GM10248 (cell line): ENCODE measurements at regions not wholly inside any gene's neighbourhood (a gene's known extent, or its start where the extent isn't known, plus 50 kb on each side); places are given as distances from the start of the nearest gene placed in this dataset.

Experiments
- CTCF ChIA-PET: fragments of 300-600 bp; sonication (Branson Sonifier 250); formaldehyde crosslinking; extraction: SDS; loops from one replicate; lab custom pipeline; 2021; ENCODE audit warnings: antibody characterized with exemption; lab: Yijun Ruan, JAX
- POLR2A ChIA-PET: fragments of 350-650 bp; sonication (Branson Sonifier 250); formaldehyde crosslinking; extraction: SDS; loops from one replicate; lab custom pipeline; 2020; ENCODE audit warnings: antibody characterized with exemption; lab: Yijun Ruan, JAX
- DNase-seq: peaks from one replicate; pipeline ENCODE4 v3.0.0; 2012; ENCODE audit errors: extremely low spot score
- CTCF ChIP-seq: IDR thresholded peaks from 2 replicates; pipeline ENCODE4 v1.5.1; 2012; ENCODE audit warnings: mild to moderate bottlenecking, low read depth; ENCODE audit errors: extremely low read depth, missing control alignments, control extremely low read depth

DNA sequence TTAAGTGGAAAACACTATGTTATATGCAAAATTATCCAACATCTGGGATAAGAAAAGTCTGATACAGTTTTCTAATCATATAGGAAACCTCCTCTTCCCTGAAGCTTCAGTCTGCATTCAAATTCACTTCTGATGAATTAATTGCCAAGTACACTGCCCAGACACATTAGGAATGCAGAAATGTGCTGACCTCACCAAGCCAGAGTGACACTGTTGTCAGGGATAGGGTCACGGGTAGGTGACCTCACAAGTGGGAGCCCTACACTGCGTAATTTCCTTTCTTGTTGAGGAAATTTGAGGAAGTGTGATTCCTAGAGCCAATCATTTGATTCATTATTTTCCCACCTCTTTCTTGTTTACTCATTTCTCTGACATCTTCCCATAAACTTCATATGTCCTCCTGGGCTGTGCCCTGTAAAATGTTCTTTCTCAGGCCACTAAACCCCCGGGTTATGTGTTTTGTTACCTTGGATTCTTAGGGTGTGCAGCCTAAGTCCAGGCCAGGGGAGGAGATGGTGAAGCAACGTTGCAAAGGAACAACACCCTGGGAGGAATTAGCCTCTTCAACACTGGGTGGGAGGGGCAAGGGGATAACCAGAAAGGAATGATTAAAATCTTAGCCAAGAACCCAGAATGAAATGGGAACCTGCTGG is 411.9 kb downstream of the MTRR start:
- ChIA-PET CTCF (no interaction called here), POLR2A (no interaction called here)
- no peak for TF ChIP-seq CTCF
- no peak for DNase-seq

DNA sequence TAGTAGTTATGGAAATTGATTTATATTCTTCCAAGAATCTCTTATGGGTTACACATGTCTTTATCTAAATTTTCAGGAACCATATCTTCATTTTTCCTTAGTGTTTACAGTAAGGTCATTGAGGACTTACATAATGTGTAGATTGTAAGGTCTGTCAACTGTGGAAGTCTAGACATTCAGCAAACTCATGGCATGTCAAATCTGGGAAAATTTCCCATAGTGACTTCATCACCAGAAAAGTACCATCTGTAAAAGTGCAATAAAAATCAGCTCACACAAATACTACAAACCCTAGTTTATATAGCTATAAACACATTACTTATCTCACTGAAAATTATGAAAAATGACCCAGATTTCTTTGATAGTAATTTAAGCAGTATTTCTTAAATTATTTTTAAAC is 419.4 kb downstream of the MTRR start:
- DNase-seq: no peak
- ChIA-PET CTCF (interaction anchor here (1.1 to 1.5 kb wide), 2 partner anchors 11 to 13 kb away, joined by 3 to 4 read pairs; no protein-coding TSS in a partner anchor), POLR2A (no interaction called here)
- no peak for TF ChIP-seq CTCF

- CTCF ChIA-PET: interaction anchor here (1.1 to 2.2 kb wide), 2 partner anchors 11 to 14 kb away, joined by 3 to 9 read pairs; no protein-coding TSS in a partner anchor
- POLR2A ChIA-PET: no interaction called here
- DNase-seq: no peak
- no peak for TF ChIP-seq CTCF
These were observed 420.1 kb downstream of the MTRR start for GRCh38 chr5:8288897-8289516.

DNA sequence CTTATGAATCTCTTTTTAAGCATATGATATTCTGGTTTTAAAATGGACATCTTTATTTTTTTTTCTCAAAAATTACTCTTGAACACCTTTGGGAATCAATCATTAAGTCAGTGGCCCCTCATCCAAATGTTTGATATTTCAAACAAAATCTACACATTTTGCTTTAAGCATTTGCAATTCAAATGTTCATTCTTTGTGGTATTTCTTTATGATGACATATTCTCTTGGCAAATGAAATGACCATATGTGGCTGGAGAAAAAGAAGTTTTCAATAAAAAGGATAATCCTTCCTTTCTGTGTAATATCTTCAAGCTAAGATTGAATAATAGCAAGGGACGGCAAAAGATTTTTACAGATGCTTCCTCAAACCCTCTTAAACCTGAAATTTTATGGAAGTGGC is 420.8 kb downstream of the MTRR start:
- ChIA-PET CTCF (interaction anchor here (2.2 kb wide), 1 partner anchor 10 kb away, joined by 9 read pairs; no protein-coding TSS in a partner anchor), POLR2A (no interaction called here)
- TF ChIP-seq CTCF: no peak
- no peak for DNase-seq

GRCh38 chr5:8290721-8291120 is 421.8 kb downstream of the MTRR start:
- TF ChIP-seq CTCF: no peak
- POLR2A ChIA-PET: no interaction called here
- no peak for DNase-seq
- CTCF ChIA-PET: interaction anchor here (2.2 kb wide), 1 partner anchor 9 kb away, joined by 9 read pairs; no protein-coding TSS in a partner anchor

- ChIA-PET POLR2A (no interaction called here), CTCF (no interaction called here)
- no peak for TF ChIP-seq CTCF
- DNase-seq: no peak
These were observed 422.7 kb downstream of the MTRR start for GRCh38 chr5:8291641-8292040.
